GM13977 (cell line): ENCODE measurements at regions not wholly inside any gene's neighbourhood (a gene's known extent, or its start where the extent isn't known, plus 50 kb on each side); places are given as distances from the start of the nearest gene placed in this dataset.

Source experiments
- DNase-seq: peaks from one replicate; pipeline ENCODE4 v3.0.0; 2012; ENCODE audit warnings: low spot score
- CTCF ChIP-seq: IDR thresholded peaks from 2 replicates; pipeline ENCODE4 v1.5.1; 2012; ENCODE audit warnings: mild to moderate bottlenecking, control low read depth; ENCODE audit not compliant: insufficient read depth; ENCODE audit errors: extremely low read depth, missing control alignments
- in situ Hi-C: fragments of 300-500 bp; cut with MboI; formaldehyde crosslinking; loops from one replicate; pipeline ENCODE4 v1.12.0; 2022; ENCODE audit warnings: low sequenced_read_pairs, low pct_unique_long_range_greater_than_20kb, mixed read lengths, inconsistent platforms; ENCODE audit not compliant: unreplicated experiment

- TF ChIP-seq CTCF: no peak
- no peak for DNase-seq
- in situ Hi-C loops: no loop called here
Measured at GRCh38 chr14:30330033-30330432, 228.9 kb upstream of the G2E3 start.

GRCh38 chr14:30330445-30330844 is 228.5 kb upstream of the G2E3 start:
- in situ Hi-C loops: no loop called here
- no peak for DNase-seq
- peak; percentile 24 for TF ChIP-seq CTCF

GRCh38 chr14:30331030-30331429 is 227.9 kb upstream of the G2E3 start:
- in situ Hi-C loops: no loop called here
- no peak for DNase-seq
- TF ChIP-seq CTCF: no peak

GRCh38 chr14:30332374-30332773 is 226.6 kb upstream of the G2E3 start:
- in situ Hi-C loops: no loop called here
- DNase-seq: no peak
- no peak for TF ChIP-seq CTCF

GRCh38 chr14:30333934-30334333 is 225.0 kb upstream of the G2E3 start:
- no peak for TF ChIP-seq CTCF
- no peak for DNase-seq
- in situ Hi-C loops: no loop called here

- in situ Hi-C loops: no loop called here
Measured at GRCh38 chr14:30337456-30337855, 221.5 kb upstream of the G2E3 start.

More at GRCh38 chr14:30337456-30337855, 221.5 kb upstream of the G2E3 start:
- no peak for DNase-seq
- TF ChIP-seq CTCF: no peak
